ENCODE measurements at regions not wholly inside any gene's neighbourhood (a gene's known extent, or its start where the extent isn't known, plus 50 kb on each side); places are given as distances from the start of the nearest gene placed in this dataset.

DNA sequence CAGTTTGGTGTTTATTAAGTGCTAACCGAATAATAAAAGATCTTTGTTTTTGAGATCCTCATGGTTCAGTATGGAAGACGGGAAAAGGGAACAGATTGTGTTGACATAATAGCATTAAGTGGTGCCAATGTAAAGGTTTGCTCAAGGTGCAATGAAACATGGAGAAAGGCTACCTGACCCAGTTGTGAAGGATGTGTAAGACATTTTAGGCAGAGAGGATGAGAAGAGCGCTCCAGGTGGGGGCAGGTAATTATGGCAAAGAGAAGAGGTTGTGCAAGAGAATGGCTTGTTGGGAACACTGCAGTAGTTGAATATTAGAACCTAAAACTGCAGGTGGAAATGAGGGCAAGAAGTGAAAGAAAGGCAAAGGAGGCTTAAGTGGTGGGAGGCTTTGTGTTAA lies 140.8 kb downstream of the DIPK2A start:
- Histone ChIP-seq H3K27me3 (no peaks in the 10 kb centered on the region), H3K4me3 (no peak overlapping the region), H3K36me3 (no peaks in the 10 kb centered on the region), H3K9me3 (no peaks in the 10 kb centered on the region), H3K4me1 (peaks cover 0 to 24% (median 3%) of the 10 kb centered on the region in 4 donors), H3K27ac (no peak overlapping the region)
- no peak for DNase-seq
- 74 to 83% methylated on average over 3 of the region's 3 CpGs for WGBS, 2 donors
- TF ChIP-seq, protein P1, sequence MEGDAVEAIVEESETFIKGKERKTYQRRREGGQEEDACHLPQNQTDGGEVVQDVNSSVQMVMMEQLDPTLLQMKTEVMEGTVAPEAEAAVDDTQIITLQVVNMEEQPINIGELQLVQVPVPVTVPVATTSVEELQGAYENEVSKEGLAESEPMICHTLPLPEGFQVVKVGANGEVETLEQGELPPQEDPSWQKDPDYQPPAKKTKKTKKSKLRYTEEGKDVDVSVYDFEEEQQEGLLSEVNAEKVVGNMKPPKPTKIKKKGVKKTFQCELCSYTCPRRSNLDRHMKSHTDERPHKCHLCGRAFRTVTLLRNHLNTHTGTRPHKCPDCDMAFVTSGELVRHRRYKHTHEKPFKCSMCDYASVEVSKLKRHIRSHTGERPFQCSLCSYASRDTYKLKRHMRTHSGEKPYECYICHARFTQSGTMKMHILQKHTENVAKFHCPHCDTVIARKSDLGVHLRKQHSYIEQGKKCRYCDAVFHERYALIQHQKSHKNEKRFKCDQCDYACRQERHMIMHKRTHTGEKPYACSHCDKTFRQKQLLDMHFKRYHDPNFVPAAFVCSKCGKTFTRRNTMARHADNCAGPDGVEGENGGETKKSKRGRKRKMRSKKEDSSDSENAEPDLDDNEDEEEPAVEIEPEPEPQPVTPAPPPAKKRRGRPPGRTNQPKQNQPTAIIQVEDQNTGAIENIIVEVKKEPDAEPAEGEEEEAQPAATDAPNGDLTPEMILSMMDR (IDR thresholded peaks at IDR 0.05) = no peak
- intact Hi-C loops (cut with DNase I) = no loop called here

DNA sequence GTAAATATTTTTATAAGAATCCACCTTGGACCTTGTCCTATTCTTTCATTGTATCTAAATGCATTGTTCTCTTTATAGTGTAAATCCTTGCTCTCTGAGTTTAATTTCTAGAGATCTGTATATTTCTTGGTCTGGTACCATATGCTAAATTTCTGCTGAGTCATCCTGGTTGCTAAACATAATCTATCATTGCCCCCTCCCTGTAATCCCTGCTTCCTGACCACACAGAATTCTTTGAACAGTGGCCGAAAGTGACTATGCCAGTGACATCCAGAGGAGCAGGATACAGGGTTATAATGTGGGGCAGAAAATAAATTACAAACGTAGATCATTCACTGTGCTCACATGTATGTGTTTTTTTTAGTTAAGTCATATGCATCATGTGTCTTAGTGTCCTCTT lies 143.1 kb downstream of the DIPK2A start:
- no peaks in the 10 kb centered on the region for H3K36me3 ChIP-seq
- WGBS, 2 donors = 47 to 63% methylated on average over 2 of the region's 2 CpGs
- peaks cover 0 to 24% (median 5%) of the 10 kb centered on the region in 4 donors for H3K4me1 ChIP-seq
- H3K4me3 ChIP-seq = no peak overlapping the region
- H3K27me3 ChIP-seq = no peaks in the 10 kb centered on the region
- TF ChIP-seq, protein P1 (IDR thresholded peaks at IDR 0.05) = no peak
- no peak for TF ChIP-seq POLR2A (IDR thresholded peaks at IDR 0.05)
- no peak for TF ChIP-seq POLR2AphosphoS5 (IDR thresholded peaks at IDR 0.05)
- no peak for TF ChIP-seq EP300 (IDR thresholded peaks at IDR 0.05)
- intact Hi-C loops (cut with DNase I) = no loop called here
- no peak for DNase-seq
- H3K27ac ChIP-seq = no peak overlapping the region
- H3K9me3 ChIP-seq = no peaks in the 10 kb centered on the region

DNA sequence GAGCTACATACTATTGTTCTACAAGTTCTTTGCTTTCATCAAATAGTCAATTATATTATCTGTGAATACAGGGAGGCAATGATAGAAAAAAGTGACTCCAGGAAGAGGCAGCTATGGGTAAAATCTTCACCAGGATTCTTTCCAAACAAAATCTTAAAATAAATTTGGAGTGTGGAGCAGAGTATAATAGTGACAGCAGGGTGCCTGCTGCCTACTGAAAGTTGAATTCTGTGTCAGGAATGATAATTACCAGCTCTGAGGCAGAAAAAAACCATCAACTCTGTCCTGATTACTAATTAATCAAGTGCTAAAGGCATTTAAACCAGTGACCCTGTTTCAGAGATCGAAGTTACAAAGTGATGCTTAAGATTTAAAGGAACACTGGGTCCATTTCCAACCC lies 148.0 kb downstream of the DIPK2A start:
- Histone ChIP-seq H3K27me3 (no peaks in the 10 kb centered on the region), H3K9me3 (no peaks in the 10 kb centered on the region), H3K4me1 (peaks cover 0 to 6% (median 0%) of the 10 kb centered on the region in 4 donors), H3K27ac (no peak overlapping the region), H3K4me3 (no peak overlapping the region), H3K36me3 (no peaks in the 10 kb centered on the region)
- intact Hi-C loops (cut with DNase I) = no loop called here
- TF ChIP-seq POLR2A (IDR thresholded peaks at IDR 0.05) (no peak), EP300 (IDR thresholded peaks at IDR 0.05) (no peak), POLR2AphosphoS5 (IDR thresholded peaks at IDR 0.05) (no peak)
- TF ChIP-seq, protein P1 (IDR thresholded peaks at IDR 0.05) = no peak
- 51 to 72% methylated on average over 1 of the region's 1 CpG for WGBS, 2 donors
- DNase-seq = no peak

DNA sequence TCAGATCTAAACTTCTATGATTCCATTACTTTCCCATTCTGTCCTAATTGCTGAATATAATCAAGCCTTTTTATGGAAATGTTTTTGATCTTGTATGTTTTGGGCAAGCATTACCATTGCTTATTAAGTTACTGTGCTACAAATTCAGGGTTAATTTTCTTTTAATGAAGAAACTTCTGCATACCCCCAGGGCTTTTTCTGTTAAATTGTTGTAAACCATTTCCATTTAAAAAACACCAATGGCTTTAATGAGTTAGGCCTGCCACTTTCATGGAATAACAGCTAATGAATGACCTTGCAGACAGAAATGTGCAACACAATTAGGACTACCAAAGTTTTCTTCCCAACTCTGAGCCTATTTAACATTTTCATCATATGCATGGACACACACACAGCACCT lies 150.0 kb downstream of the DIPK2A start:
- H3K4me3 ChIP-seq = no peak overlapping the region
- DNase-seq = no peak
- H3K4me1 ChIP-seq = peaks cover 0 to 6% (median 0%) of the 10 kb centered on the region in 4 donors
- no peaks in the 10 kb centered on the region for H3K27me3 ChIP-seq
- intact Hi-C loops (cut with DNase I) = no loop called here
- TF ChIP-seq POLR2A (IDR thresholded peaks at IDR 0.05) (no peak), POLR2AphosphoS5 (IDR thresholded peaks at IDR 0.05) (no peak), EP300 (IDR thresholded peaks at IDR 0.05) (no peak)
- TF ChIP-seq, protein P1 (IDR thresholded peaks at IDR 0.05) = no peak
- no peak overlapping the region for H3K27ac ChIP-seq
- H3K9me3 ChIP-seq = no peaks in the 10 kb centered on the region
- no peaks in the 10 kb centered on the region for H3K36me3 ChIP-seq

DNA sequence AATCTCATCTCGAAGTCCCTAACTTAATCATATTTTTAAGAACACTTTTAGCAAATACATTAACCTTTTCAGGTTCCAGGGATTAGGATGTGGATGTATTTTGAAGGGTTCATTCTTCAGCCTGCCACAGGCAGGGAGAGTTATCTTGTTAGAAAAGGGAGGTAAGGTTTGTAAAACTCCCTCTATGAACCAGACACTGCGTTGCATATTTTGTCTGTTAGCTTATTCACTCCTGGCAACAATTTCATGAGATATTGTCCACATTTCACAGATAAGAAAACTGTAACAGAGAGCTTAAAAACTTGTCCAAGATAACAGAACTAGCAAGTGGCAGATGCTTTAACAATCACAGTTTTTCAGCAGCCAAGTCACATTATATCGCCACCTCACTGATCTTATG lies 155.4 kb downstream of the DIPK2A start:
- TF ChIP-seq EP300 (IDR thresholded peaks at IDR 0.05) (no peak), POLR2AphosphoS5 (IDR thresholded peaks at IDR 0.05) (no peak)
- intact Hi-C loops (cut with DNase I) = no loop called here
- H3K4me1 ChIP-seq = peaks cover 0 to 4% (median 0%) of the 10 kb centered on the region in 4 donors

More for the DNA sequence above, 155.4 kb downstream of the DIPK2A start:
- Histone ChIP-seq H3K36me3 (no peaks in the 10 kb centered on the region), H3K4me3 (no peak overlapping the region), H3K27me3 (no peaks in the 10 kb centered on the region), H3K27ac (no peak overlapping the region), H3K9me3 (peaks cover 0 to 3% (median 0%) of the 10 kb centered on the region in 4 donors)
- DNase-seq = no peak
- 79 to 85% methylated on average over 3 of the region's 3 CpGs for WGBS, 2 donors

Data from sigmoid colon (tissue), 6 donors.